ENCODE measurements at regions not wholly inside any gene's neighbourhood (a gene's known extent, or its start where the extent isn't known, plus 50 kb on each side); places are given as distances from the start of the nearest gene placed in this dataset.

GRCh38 chr3:177284383-177284881, 87.2 kb upstream of the TBL1XR1 start (continued):
- TF ChIP-seq SETDB1 (CRISPR knock-in tag; IDR thresholded peaks at IDR 0.05; ENCODE audit: borderline replicate concordance) = no peak
- TF ChIP-seq GMEB1 (CRISPR knock-in tag; IDR thresholded peaks at IDR 0.05; ENCODE audit: borderline replicate concordance) = no peak
- TF ChIP-seq ZNF543 (CRISPR knock-in tag; IDR thresholded peaks at IDR 0.05) = no peak
- TF ChIP-seq ONECUT2 (CRISPR knock-in tag; IDR thresholded peaks at IDR 0.05) = peak; percentile 52; the same call in 1 of the 2 replicates
- no peak for TF ChIP-seq FOXA3 (CRISPR knock-in tag; IDR thresholded peaks at IDR 0.05)
- TF ChIP-seq RXRB (CRISPR knock-in tag; IDR thresholded peaks at IDR 0.05; ENCODE audit: borderline replicate concordance) = peak; percentile 47
- TF ChIP-seq NFE2 (CRISPR knock-in tag; IDR thresholded peaks at IDR 0.05) = no peak
- no peak for TF ChIP-seq MAFF (IDR thresholded peaks at IDR 0.05; ENCODE audit: low read depth, low read length)
- 0 out of 2 replicates have a peak, but pooled peaks have one; percentile 27 for TF ChIP-seq USF2 (IDR thresholded peaks at IDR 0.05; ENCODE audit: low read depth, low read length)
- no peak; the same call in 1 of the 2 replicates for TF ChIP-seq USF2 (CRISPR knock-in tag; IDR thresholded peaks at IDR 0.05; ENCODE audit: borderline replicate concordance)
- 0 out of 2 replicates have a peak, but pooled peaks have one; percentile 19 for TF ChIP-seq HOXA3 (CRISPR knock-in tag; IDR thresholded peaks at IDR 0.05)
- no peak for TF ChIP-seq SP5 (CRISPR knock-in tag; IDR thresholded peaks at IDR 0.05; ENCODE audit: borderline replicate concordance, low read depth)
- no peak for TF ChIP-seq MEF2D (CRISPR knock-in tag; IDR thresholded peaks at IDR 0.05)
- TF ChIP-seq MED1 (CRISPR knock-in tag; IDR thresholded peaks at IDR 0.05) = 0 out of 2 replicates have a peak, but pooled peaks have one; percentile 20
- no peak for TF ChIP-seq ZNF83 (CRISPR knock-in tag; IDR thresholded peaks at IDR 0.05; ENCODE audit: borderline replicate concordance)
